Nephron (organoid): ENCODE measurements at regions not wholly inside any gene's neighbourhood (a gene's known extent, or its start where the extent isn't known, plus 50 kb on each side); places are given as distances from the start of the nearest gene placed in this dataset.

Experiments used
- H3K27ac Mint-ChIP-seq, 3 experiments: 2 replicates each; pipeline ENCODE4 v1.8.0; 2020; ENCODE audit warnings: mixed read lengths in 3 of 3, mild to moderate bottlenecking in 2 of 3, moderate library complexity in 1 of 3
- H3K27me3 Mint-ChIP-seq: 2 replicates; pipeline ENCODE4 v1.8.0; 2021; ENCODE audit warnings: low read depth, mild to moderate bottlenecking, moderate library complexity, mixed read lengths
- H3K36me3 Mint-ChIP-seq: 2 replicates; pipeline ENCODE4 v1.8.0; 2020; ENCODE audit warnings: low read depth, mixed read lengths
- H3K4me1 Mint-ChIP-seq: 2 replicates; pipeline ENCODE4 v1.8.0; 2020; ENCODE audit warnings: mixed read lengths
- H3K4me3 Mint-ChIP-seq, 3 experiments: 2 replicates each; pipeline ENCODE4 v1.8.0; 2020; ENCODE audit warnings: mild to moderate bottlenecking in 3 of 3, mixed read lengths in 3 of 3, moderate library complexity in 2 of 3
- H3K9me3 Mint-ChIP-seq: 2 replicates; pipeline ENCODE4 v1.8.0; 2020; ENCODE audit warnings: mixed read lengths
- CTCF ChIP-seq, 3 experiments: fragments of 200-600 bp; sonication (generic); IDR thresholded peaks; one replicate each; pipeline ENCODE4 v1.5.0; 2021; ENCODE audit warnings: antibody characterized with exemption in 3 of 3; ENCODE audit not compliant: unreplicated experiment in 3 of 3

- Mint-ChIP-seq H3K27ac (no peak overlapping the region), H3K4me3 (no peak overlapping the region), H3K27me3 (peaks cover 17% of the 10 kb centered on the region), H3K9me3 (no peaks in the 10 kb centered on the region), H3K4me1 (no peaks in the 10 kb centered on the region), H3K36me3 (no peaks in the 10 kb centered on the region)
- no peak for TF ChIP-seq CTCF (IDR thresholded peaks at IDR 0.05; ENCODE audit: unreplicated experiment in 3 of 3)
These were observed 73.0 kb downstream of the CHRNA1 start for GRCh38 chr2:174691201-174691779.

- Mint-ChIP-seq H3K4me1 (no peaks in the 10 kb centered on the region), H3K27me3 (peaks cover 20% of the 10 kb centered on the region), H3K27ac (no peak overlapping the region), H3K9me3 (no peaks in the 10 kb centered on the region), H3K36me3 (no peaks in the 10 kb centered on the region), H3K4me3 (no peak overlapping the region)
- no peak for TF ChIP-seq CTCF (IDR thresholded peaks at IDR 0.05; ENCODE audit: unreplicated experiment in 3 of 3)
These were observed 74.2 kb downstream of the CHRNA1 start for GRCh38 chr2:174690026-174690425.

GRCh38 chr2:174688079-174688478, 76.2 kb downstream of the CHRNA1 start:
- Mint-ChIP-seq H3K27me3 (peaks cover 20% of the 10 kb centered on the region), H3K9me3 (no peaks in the 10 kb centered on the region)
- TF ChIP-seq CTCF (IDR thresholded peaks at IDR 0.05; ENCODE audit: unreplicated experiment in 3 of 3) = peak; percentile 27 to 40 (median 30)

GRCh38 chr2:174686430-174686829, 77.8 kb downstream of the CHRNA1 start:
- Mint-ChIP-seq H3K27me3 (peaks cover 26% of the 10 kb centered on the region), H3K27ac (no peak overlapping the region), H3K9me3 (no peaks in the 10 kb centered on the region), H3K4me3 (no peak overlapping the region), H3K4me1 (peaks cover 5% of the 10 kb centered on the region), H3K36me3 (no peaks in the 10 kb centered on the region)
- no peak for TF ChIP-seq CTCF (IDR thresholded peaks at IDR 0.05; ENCODE audit: unreplicated experiment in 3 of 3)

More at GRCh38 chr2:174688079-174688478, 76.2 kb downstream of the CHRNA1 start:
- H3K27ac Mint-ChIP-seq = no peak overlapping the region
- H3K36me3 Mint-ChIP-seq = no peaks in the 10 kb centered on the region
- H3K4me3 Mint-ChIP-seq = no peak overlapping the region
- peaks cover 5% of the 10 kb centered on the region for H3K4me1 Mint-ChIP-seq

- no peak for TF ChIP-seq CTCF (IDR thresholded peaks at IDR 0.05; ENCODE audit: unreplicated experiment in 3 of 3)
- peaks cover 5% of the 10 kb centered on the region for H3K4me1 Mint-ChIP-seq
- H3K27me3 Mint-ChIP-seq = peaks cover 27% of the 10 kb centered on the region
- H3K36me3 Mint-ChIP-seq = no peaks in the 10 kb centered on the region
- H3K9me3 Mint-ChIP-seq = no peaks in the 10 kb centered on the region
- peak overlapping the region; percentile 97 to 98 (median 98) for H3K4me3 Mint-ChIP-seq
- H3K27ac Mint-ChIP-seq = peak overlapping the region; percentile 90 to 96 (median 95)
These were observed 80.9 kb downstream of the CHRNA1 start for GRCh38 chr2:174683392-174683759.
